Head of caudate nucleus (tissue), 42 donors: ENCODE measurements at regions not wholly inside any gene's neighbourhood (a gene's known extent, or its start where the extent isn't known, plus 50 kb on each side); places are given as distances from the start of the nearest gene placed in this dataset.
"Not testable (repeated sequence)": the region's sequence is repeated elsewhere in the genome, so short reads cannot be mapped to it uniquely, and the experiment has no call there.

Source experiments
- DNase-seq, 42 donors: peaks; one replicate each; pipeline versions ENCODE4 v3.0.0 to v3.0.0-alpha.2; 2020 to 2021; ENCODE audit warnings: mixed read lengths in 7 of 42
- intact Hi-C: fragments of 100-400 bp; cut with DNase I; formaldehyde crosslinking; loops from one replicate; pipeline ENCODE4 v1.15.0; 2022

GRCh38 chr3:75110741-75111140 lies 496.3 kb upstream of the CNTN3 start:
- intact Hi-C loops: no loop called here
- DNase-seq: peak in 11 of 42 donors; percentile 1 to 39 (median 17)

- no peak for DNase-seq
- intact Hi-C loops: no loop called here
Observed at GRCh38 chr3:75115695-75116094, 501.2 kb upstream of the CNTN3 start.

GRCh38 chr3:75118779-75119178 lies 504.3 kb upstream of the CNTN3 start:
- intact Hi-C loops: no loop called here
- DNase-seq: no peak

- intact Hi-C loops: no loop called here
- no peak for DNase-seq
Observed at GRCh38 chr3:75126556-75126955, 512.1 kb upstream of the CNTN3 start.

- no peak for DNase-seq
- intact Hi-C loops: no loop called here
Observed at GRCh38 chr3:75129101-75129500, 514.6 kb upstream of the CNTN3 start.

- intact Hi-C loops: no loop called here
- DNase-seq: no peak
Observed at GRCh38 chr3:75136100-75136897, 521.8 kb upstream of the CNTN3 start.

- intact Hi-C loops: no loop called here
- no peak for DNase-seq
Observed at GRCh38 chr3:75138345-75138744, 523.9 kb upstream of the CNTN3 start.

GRCh38 chr3:75140904-75141615 lies 523.1 kb upstream of the FRG2C start:
- no peak for DNase-seq
- intact Hi-C loops: no loop called here

GRCh38 chr3:75144406-75144805 lies 519.7 kb upstream of the FRG2C start:
- DNase-seq: no peak
- intact Hi-C loops: no loop called here

- intact Hi-C loops: no loop called here
- no peak for DNase-seq
Observed at GRCh38 chr3:75171630-75172230, 492.4 kb upstream of the FRG2C start.

GRCh38 chr3:75176937-75177336 lies 487.2 kb upstream of the FRG2C start:
- intact Hi-C loops: no loop called here
- DNase-seq: no peak

GRCh38 chr3:75180235-75180944 lies 483.7 kb upstream of the FRG2C start:
- no peak for DNase-seq
- intact Hi-C loops: no loop called here

- no peak for DNase-seq
- intact Hi-C loops: no loop called here
Observed at GRCh38 chr3:75180945-75181298, 483.2 kb upstream of the FRG2C start.

GRCh38 chr3:75188962-75189361 lies 475.2 kb upstream of the FRG2C start:
- no peak for DNase-seq
- intact Hi-C loops: no loop called here

GRCh38 chr3:75192146-75192616 lies 471.9 kb upstream of the FRG2C start:
- DNase-seq: peak in 25 of 42 donors; percentile 5 to 73 (median 25)
- intact Hi-C loops: no loop called here

- DNase-seq: no peak
- intact Hi-C loops: no loop called here
Observed at GRCh38 chr3:75193797-75194196, 470.3 kb upstream of the FRG2C start.

- DNase-seq, intact Hi-C loops: not testable (repeated sequence)
Observed at GRCh38 chr3:75214332-75214731, 449.8 kb upstream of the FRG2C start.

- DNase-seq: no peak
- intact Hi-C loops: no loop called here
Observed at GRCh38 chr3:75218577-75218976, 445.6 kb upstream of the FRG2C start.

GRCh38 chr3:75220932-75221331 lies 443.2 kb upstream of the FRG2C start:
- intact Hi-C loops: no loop called here
- no peak for DNase-seq

GRCh38 chr3:75224412-75224811 lies 439.7 kb upstream of the FRG2C start:
- intact Hi-C loops: no loop called here
- DNase-seq: no peak
